PC-3 (cell line): ENCODE measurements at regions not wholly inside any gene's neighbourhood (a gene's known extent, or its start where the extent isn't known, plus 50 kb on each side); places are given as distances from the start of the nearest gene placed in this dataset.
"Not testable (repeated sequence)": the region's sequence is repeated elsewhere in the genome, so short reads cannot be mapped to it uniquely, and the experiment has no call there.

Experiments used
- ATAC-seq: fragments of 200-7000 bp; cut with Tn5 transposase; 2 replicates; pipeline ENCODE4 v1.9.1; 2020; ENCODE audit warnings: mild to moderate bottlenecking, moderate library complexity
- BruUV-seq: library from RNA; stranded (reverse); fragments of 400-500 nt; replicated peaks from 2 replicates; lab custom pipeline; 2021; lab: Mats Ljungman, UMichigan
- CTCF ChIA-PET: fragments of 300-600 bp; sonication (Branson Sonifier 250); formaldehyde crosslinking; loops from one replicate; lab custom pipeline; 2022; ENCODE audit warnings: antibody characterized with exemption; lab: Charles Lee
- POLR2A ChIA-PET: fragments of 300-600 bp; sonication (Branson Sonifier 250); formaldehyde crosslinking; loops from one replicate; lab custom pipeline; 2022; ENCODE audit warnings: antibody characterized with exemption; ENCODE audit not compliant: unreplicated experiment; lab: Charles Lee
- DNase-seq: peaks from one replicate; pipeline ENCODE4 v3.0.0-alpha.2; 2015
- H2AFZ ChIP-seq: fragments of 300-600 bp; sonication (generic); 2 replicates; pipeline ENCODE4 v1.6.0; 2016; ENCODE audit warnings: antibody characterized with exemption, low read length
- H3F3A ChIP-seq: fragments of 300-600 bp; sonication (generic); one replicate; pipeline ENCODE4 v1.6.0; 2017; ENCODE audit warnings: antibody characterized with exemption, low read length, control low read depth, mild to moderate bottlenecking; ENCODE audit not compliant: unreplicated experiment
- H3K27ac ChIP-seq: fragments of 300-600 bp; sonication (generic); 2 replicates; pipeline ENCODE4 v1.5.1; 2016; ENCODE audit warnings: mild to moderate bottlenecking, low read length
- H3K27me3 ChIP-seq: fragments of 300-600 bp; sonication (generic); 2 replicates; pipeline ENCODE4 v1.6.1; 2016; ENCODE audit warnings: low read length, mixed read lengths
- H3K36me3 ChIP-seq: fragments of 300-600 bp; sonication (generic); 2 replicates; pipeline ENCODE4 v1.6.1; 2016; ENCODE audit warnings: low read depth, mixed run types, low read length, mixed read lengths
- H3K4me1 ChIP-seq: fragments of 300-600 bp; sonication (generic); 2 replicates; pipeline ENCODE4 v1.5.1; 2016; ENCODE audit warnings: low read length; ENCODE audit not compliant: insufficient read depth
- H3K4me2 ChIP-seq: fragments of 300-600 bp; sonication (generic); 2 replicates; pipeline ENCODE4 v1.6.0; 2016; ENCODE audit warnings: low read length
- H3K4me3 ChIP-seq: fragments of 300-600 bp; sonication (generic); 2 replicates; pipeline ENCODE4 v1.5.1; 2016; ENCODE audit warnings: mild to moderate bottlenecking, low read length, mixed read lengths
- H3K79me2 ChIP-seq: fragments of 300-600 bp; sonication (generic); 2 replicates; pipeline ENCODE4 v1.6.1; 2017; ENCODE audit warnings: low read length, mixed read lengths
- H3K9ac ChIP-seq: fragments of 300-600 bp; sonication (generic); 2 replicates; pipeline ENCODE4 v1.6.0; 2016; ENCODE audit warnings: mild to moderate bottlenecking, low read length
- H3K9me2 ChIP-seq: fragments of 300-600 bp; sonication (generic); replicated peaks from 2 replicates; pipeline ENCODE4 v1.6.1; 2016; ENCODE audit warnings: mixed run types, low read length, mixed read lengths
- H3K9me3 ChIP-seq: fragments of 300-600 bp; sonication (generic); 2 replicates; pipeline ENCODE4 v1.6.1; 2016; ENCODE audit warnings: low read length, mixed read lengths
- H4K20me1 ChIP-seq: fragments of 300-600 bp; sonication (generic); 2 replicates; pipeline ENCODE4 v1.6.1; 2016; ENCODE audit warnings: low read length, mixed read lengths
- CTCF ChIP-seq: fragments of 300-600 bp; sonication (generic); conservative IDR thresholded peaks from 2 replicates; pipeline ENCODE4 v1.5.1; 2017; ENCODE audit warnings: antibody characterized with exemption, low read depth, mild to moderate bottlenecking, low read length
- EZH2 ChIP-seq: fragments of 300-600 bp; sonication (generic); IDR thresholded peaks from one replicate; pipeline ENCODE4 v1.6.1; 2017; ENCODE audit warnings: antibody characterized with exemption, mild to moderate bottlenecking, low read length; ENCODE audit not compliant: unreplicated experiment
- EZH2phosphoT487 ChIP-seq: fragments of 300-600 bp; sonication (generic); IDR thresholded peaks from 2 replicates; pipeline ENCODE4 v1.6.1; 2018; ENCODE audit warnings: mild to moderate bottlenecking, antibody characterized with exemption, low read length, borderline replicate concordance
- intact Hi-C: fragments of 100-400 bp; cut with micrococcal nuclease; formaldehyde crosslinking; loops from 2 replicates; pipeline ENCODE4 v1.9.0; 2023

GRCh38 chr4:110415478-110415877 lies 60.5 kb upstream of the ENPEP start:
- Histone ChIP-seq H4K20me1 (no peaks in the 10 kb centered on the region), H3K79me2 (no peaks in the 10 kb centered on the region), H3K9me2 (no peaks in the 10 kb centered on the region), H3K27ac (no peak overlapping the region), H3K4me3 (no peak overlapping the region), H3K4me1 (no peaks in the 10 kb centered on the region), H3K9ac (no peak overlapping the region), H2AFZ (no peak overlapping the region), H3F3A (no peaks in the 10 kb centered on the region), H3K27me3 (no peaks in the 10 kb centered on the region), H3K9me3 (no peaks in the 10 kb centered on the region), H3K4me2 (no peak overlapping the region), H3K36me3 (no peaks in the 10 kb centered on the region)
- DNase-seq (no peak), ATAC-seq (no peak)
- TF ChIP-seq CTCF (no peak), EZH2phosphoT487 (no peak), EZH2 (no peak)
- intact Hi-C loops = no loop called here
- ChIA-PET POLR2A (no interaction called here), CTCF (interaction anchor here (0.6 kb wide), 1 partner anchor 100 kb away, joined by 3 read pairs; no protein-coding TSS in a partner anchor)
- no TSS peak for BruUV-seq

GRCh38 chr4:110415041-110415440 lies 60.9 kb upstream of the ENPEP start:
- Histone ChIP-seq H3K36me3 (no peaks in the 10 kb centered on the region), H3K9me3 (no peaks in the 10 kb centered on the region), H3F3A (no peaks in the 10 kb centered on the region), H3K79me2 (no peaks in the 10 kb centered on the region), H3K27me3 (no peaks in the 10 kb centered on the region), H3K4me1 (no peaks in the 10 kb centered on the region), H4K20me1 (no peaks in the 10 kb centered on the region), H3K9ac (no peak overlapping the region), H3K4me3 (no peak overlapping the region), H2AFZ (no peak overlapping the region), H3K4me2 (no peak overlapping the region), H3K9me2 (no peaks in the 10 kb centered on the region), H3K27ac (no peak overlapping the region)
- DNase-seq (no peak), ATAC-seq (no peak)
- ChIA-PET CTCF (no interaction called here), POLR2A (no interaction called here)
- intact Hi-C loops = no loop called here
- TF ChIP-seq EZH2phosphoT487 (no peak), CTCF (no peak), EZH2 (no peak)
- BruUV-seq = no TSS peak

GRCh38 chr4:110414561-110414920 lies 61.4 kb upstream of the ENPEP start:
- Histone ChIP-seq H3F3A (no peaks in the 10 kb centered on the region), H2AFZ (no peak overlapping the region), H3K9me3 (no peaks in the 10 kb centered on the region), H3K36me3 (no peaks in the 10 kb centered on the region), H3K4me2 (no peak overlapping the region), H3K27ac (no peak overlapping the region), H4K20me1 (no peaks in the 10 kb centered on the region), H3K4me1 (no peaks in the 10 kb centered on the region), H3K9ac (no peak overlapping the region), H3K27me3 (no peaks in the 10 kb centered on the region), H3K9me2 (no peaks in the 10 kb centered on the region), H3K79me2 (no peaks in the 10 kb centered on the region), H3K4me3 (no peak overlapping the region)
- ChIA-PET POLR2A (no interaction called here), CTCF (no interaction called here)
- DNase-seq (no peak), ATAC-seq (no peak)
- BruUV-seq = no TSS peak
- TF ChIP-seq EZH2 = no peak
- no peak for TF ChIP-seq EZH2phosphoT487
- TF ChIP-seq CTCF = no peak
- intact Hi-C loops = no loop called here

- H3K79me2 ChIP-seq, POLR2A ChIA-PET, H3K27me3 ChIP-seq, intact Hi-C loops, H2AFZ ChIP-seq, H3K4me1 ChIP-seq, BruUV-seq, H4K20me1 ChIP-seq, H3K4me2 ChIP-seq, H3F3A ChIP-seq, H3K9me3 ChIP-seq, H3K36me3 ChIP-seq, ATAC-seq, CTCF ChIA-PET, DNase-seq, H3K27ac ChIP-seq, H3K9ac ChIP-seq, H3K9me2 ChIP-seq, H3K4me3 ChIP-seq: not testable (repeated sequence)
These were observed 62.0 kb upstream of the ENPEP start for GRCh38 chr4:110413807-110414560.
